ENCODE measurements at regions not wholly inside any gene's neighbourhood (a gene's known extent, or its start where the extent isn't known, plus 50 kb on each side); places are given as distances from the start of the nearest gene placed in this dataset.

- TF ChIP-seq EZH2 (IDR thresholded peaks at IDR 0.05; ENCODE audit: borderline replicate concordance, low read depth, low read length) (no peak), ZNF785 (CRISPR knock-in tag; IDR thresholded peaks at IDR 0.05) (no peak), RFX5 (IDR thresholded peaks at IDR 0.05; ENCODE audit: low read depth, low read length) (no peak), ZFP91 (CRISPR knock-in tag; IDR thresholded peaks at IDR 0.05) (no peak)
These were observed 51.6 kb upstream of the ABCC9 start for GRCh38 chr12:21992823-21993222.

All from K562 (cell line).